SH-SY5Y (cell line): ENCODE measurements at regions not wholly inside any gene's neighbourhood (a gene's known extent, or its start where the extent isn't known, plus 50 kb on each side); places are given as distances from the start of the nearest gene placed in this dataset.

ENCODE experiments used
- GATA2 ChIP-seq: IDR thresholded peaks from 2 replicates; pipeline ENCODE4 v1.6.1; 2011; ENCODE audit warnings: mild to moderate bottlenecking, low read depth, low read length
- GATA3 ChIP-seq: IDR thresholded peaks from 2 replicates; pipeline ENCODE4 v1.6.1; 2011; ENCODE audit warnings: low read depth, mild to moderate bottlenecking, low read length, moderate library complexity

DNA sequence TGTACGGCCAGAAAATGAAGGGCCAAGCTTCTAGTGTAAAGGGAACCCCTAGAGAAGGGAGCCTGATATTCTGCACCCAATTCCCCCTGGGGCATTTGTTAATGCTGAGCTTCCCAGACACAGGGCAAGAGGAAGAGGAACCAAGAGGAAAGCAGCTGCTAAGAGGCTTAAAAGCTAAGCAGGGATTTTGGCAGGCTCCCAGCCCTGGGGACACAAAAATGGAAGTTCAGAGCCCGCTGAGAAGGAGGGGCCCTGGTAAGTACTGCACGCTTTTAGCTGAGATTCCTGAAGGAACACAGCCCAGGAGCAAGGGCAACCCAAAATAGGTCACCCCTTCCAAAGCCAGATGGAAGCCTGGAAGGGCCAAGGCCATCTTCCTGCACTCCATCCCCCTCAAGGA lies 387.3 kb upstream of the MGMT start:
- TF ChIP-seq GATA3, result no peak
- TF ChIP-seq GATA2, result no peak
